ENCODE measurements at regions not wholly inside any gene's neighbourhood (a gene's known extent, or its start where the extent isn't known, plus 50 kb on each side); places are given as distances from the start of the nearest gene placed in this dataset.
"Not testable (repeated sequence)": the region's sequence is repeated elsewhere in the genome, so short reads cannot be mapped to it uniquely, and the experiment has no call there.

- no peak for DNase-seq (ENCODE audit: low read depth)
These were observed 76.4 kb downstream of the MAGED4 start for GRCh38 chrX:52261125-52261462.

- peak; percentile 80 for DNase-seq (ENCODE audit: low read depth)
These were observed 76.9 kb downstream of the MAGED4 start for GRCh38 chrX:52261463-52262194.

- DNase-seq (ENCODE audit: low read depth), result no peak
These were observed 77.5 kb downstream of the MAGED4 start for GRCh38 chrX:52262195-52262546.

GRCh38 chrX:52263417-52263816 lies 78.7 kb downstream of the MAGED4 start:
- no peak for DNase-seq (ENCODE audit: low read depth)

- no peak for DNase-seq (ENCODE audit: low read depth)
These were observed 81.0 kb downstream of the MAGED4 start for GRCh38 chrX:52265713-52266112.

- DNase-seq (ENCODE audit: low read depth), result not testable (repeated sequence)
These were observed 83.8 kb downstream of the MAGED4 start for GRCh38 chrX:52268502-52268901.

GRCh38 chrX:52270453-52271116 lies 85.9 kb downstream of the MAGED4 start:
- no peak for DNase-seq (ENCODE audit: low read depth)

- no peak for DNase-seq (ENCODE audit: low read depth)
These were observed 86.5 kb downstream of the MAGED4 start for GRCh38 chrX:52271206-52271605.

- no peak for DNase-seq (ENCODE audit: low read depth)
These were observed 91.2 kb upstream of the XAGE2 start for GRCh38 chrX:52277666-52278065.

GRCh38 chrX:52280812-52281211 lies 88.0 kb upstream of the XAGE2 start:
- no peak for DNase-seq (ENCODE audit: low read depth)

- no peak for DNase-seq (ENCODE audit: low read depth)
These were observed 84.0 kb upstream of the XAGE2 start for GRCh38 chrX:52284865-52285264.

- DNase-seq (ENCODE audit: low read depth), result not testable (repeated sequence)
These were observed 69.9 kb upstream of the XAGE2 start for GRCh38 chrX:52298968-52299367.

- not testable (repeated sequence) for DNase-seq (ENCODE audit: low read depth)
These were observed 60.3 kb upstream of the XAGE2 start for GRCh38 chrX:52308532-52308931.
